ENCODE measurements at regions not wholly inside any gene's neighbourhood (a gene's known extent, or its start where the extent isn't known, plus 50 kb on each side); places are given as distances from the start of the nearest gene placed in this dataset.

GRCh38 chr4:27148211-27148895, 287.7 kb downstream of the STIM2 start:
- no peak for TF ChIP-seq CTCF (IDR thresholded peaks at IDR 0.05 in 2 of 3, conservative IDR thresholded peaks at IDR 0.05 in 1 of 3; ENCODE audit: control insufficient read depth in 2 of 3, extremely low read depth in 1 of 3, insufficient read depth in 1 of 3, low read depth in 3 of 3, low read length in 3 of 3)
- TF ChIP-seq FOXM1 (IDR thresholded peaks at IDR 0.05; ENCODE audit: low read depth, low read length), result no peak
- TF ChIP-seq ELK1 (IDR thresholded peaks at IDR 0.05; ENCODE audit: low read depth, low read length), result no peak
- TF ChIP-seq BMI1 (IDR thresholded peaks at IDR 0.05; ENCODE audit: borderline replicate concordance), result no peak
- TF ChIP-seq ETV6 (conservative IDR thresholded peaks at IDR 0.05 in 1 of 2, IDR thresholded peaks at IDR 0.05 in 1 of 2; ENCODE audit: borderline replicate concordance in 1 of 2, low read depth in 1 of 2), result no peak
- TF ChIP-seq NBN (IDR thresholded peaks at IDR 0.05), result no peak
- TF ChIP-seq POLR2A (IDR thresholded peaks at IDR 0.05; ENCODE audit: low read depth, low read length), result no peak
- TF ChIP-seq ZBTB4 (CRISPR knock-in tag; IDR thresholded peaks at IDR 0.05), result no peak
- no peak for TF ChIP-seq MYC (IDR thresholded peaks at IDR 0.05; ENCODE audit: insufficient read depth, insufficient read length, insufficient replicate concordance, low read length, severe bottlenecking)

Data from GM12878 (cell line).